Panc1 (cell line): ENCODE measurements at regions not wholly inside any gene's neighbourhood (a gene's known extent, or its start where the extent isn't known, plus 50 kb on each side); places are given as distances from the start of the nearest gene placed in this dataset.

Source experiments
- POLR2AphosphoS5 ChIP-seq: IDR thresholded peaks from 2 replicates; pipeline ENCODE4 v1.6.1; 2012; ENCODE audit warnings: mild to moderate bottlenecking, low read depth, low read length, moderate library complexity
- SIN3A ChIP-seq: IDR thresholded peaks from 2 replicates; pipeline ENCODE4 v1.6.1; 2012; ENCODE audit warnings: low read depth, mild to moderate bottlenecking, low read length, moderate library complexity, borderline replicate concordance; ENCODE audit not compliant: insufficient read depth
- TCF7L2 ChIP-seq: IDR thresholded peaks from 2 replicates; pipeline ENCODE4 v1.6.1; 2011; ENCODE audit warnings: mild to moderate bottlenecking, low read depth, low read length, inconsistent platforms
- TF ChIP-seq, protein P1 (sequence below): fragments of 450-650 bp; IDR thresholded peaks from 2 replicates; pipeline ENCODE4 v1.5.1; 2017; ENCODE audit warnings: mild to moderate bottlenecking
- TF ChIP-seq, protein P2 (sequence below), 2 experiments: IDR thresholded peaks; 2 replicates each; pipeline ENCODE4 v1.6.1; 2011 to 2012; ENCODE audit warnings: low read depth in 2 of 2, control low read depth in 1 of 2, low read length in 1 of 2, mild to moderate bottlenecking in 1 of 2, moderate library complexity in 1 of 2; ENCODE audit not compliant: insufficient read depth in 1 of 2

DNA sequence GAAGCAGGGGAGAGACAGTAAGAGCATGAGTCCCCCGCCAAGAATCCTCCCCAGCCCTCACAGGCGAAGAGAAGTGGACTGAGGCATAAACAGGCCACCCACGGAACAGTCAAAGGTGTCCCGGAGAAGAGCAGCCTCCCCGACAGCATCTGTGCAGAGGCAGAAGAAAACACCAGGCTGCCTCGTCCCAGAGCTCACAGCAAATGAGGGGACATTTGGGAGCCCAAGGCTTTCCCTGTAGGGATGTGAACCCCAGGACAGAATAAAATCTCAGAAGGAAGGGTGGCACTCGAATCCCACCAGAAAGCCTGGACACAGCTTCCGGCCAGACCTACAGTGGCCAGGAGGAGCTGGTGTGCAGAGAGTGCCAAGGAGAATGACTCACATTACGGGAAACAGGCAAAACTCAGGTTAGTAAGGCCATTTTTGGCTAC is 90.4 kb downstream of the DLL1 start:
- TF ChIP-seq, protein P1, sequence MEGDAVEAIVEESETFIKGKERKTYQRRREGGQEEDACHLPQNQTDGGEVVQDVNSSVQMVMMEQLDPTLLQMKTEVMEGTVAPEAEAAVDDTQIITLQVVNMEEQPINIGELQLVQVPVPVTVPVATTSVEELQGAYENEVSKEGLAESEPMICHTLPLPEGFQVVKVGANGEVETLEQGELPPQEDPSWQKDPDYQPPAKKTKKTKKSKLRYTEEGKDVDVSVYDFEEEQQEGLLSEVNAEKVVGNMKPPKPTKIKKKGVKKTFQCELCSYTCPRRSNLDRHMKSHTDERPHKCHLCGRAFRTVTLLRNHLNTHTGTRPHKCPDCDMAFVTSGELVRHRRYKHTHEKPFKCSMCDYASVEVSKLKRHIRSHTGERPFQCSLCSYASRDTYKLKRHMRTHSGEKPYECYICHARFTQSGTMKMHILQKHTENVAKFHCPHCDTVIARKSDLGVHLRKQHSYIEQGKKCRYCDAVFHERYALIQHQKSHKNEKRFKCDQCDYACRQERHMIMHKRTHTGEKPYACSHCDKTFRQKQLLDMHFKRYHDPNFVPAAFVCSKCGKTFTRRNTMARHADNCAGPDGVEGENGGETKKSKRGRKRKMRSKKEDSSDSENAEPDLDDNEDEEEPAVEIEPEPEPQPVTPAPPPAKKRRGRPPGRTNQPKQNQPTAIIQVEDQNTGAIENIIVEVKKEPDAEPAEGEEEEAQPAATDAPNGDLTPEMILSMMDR, result no peak
- TF ChIP-seq, protein P2, sequence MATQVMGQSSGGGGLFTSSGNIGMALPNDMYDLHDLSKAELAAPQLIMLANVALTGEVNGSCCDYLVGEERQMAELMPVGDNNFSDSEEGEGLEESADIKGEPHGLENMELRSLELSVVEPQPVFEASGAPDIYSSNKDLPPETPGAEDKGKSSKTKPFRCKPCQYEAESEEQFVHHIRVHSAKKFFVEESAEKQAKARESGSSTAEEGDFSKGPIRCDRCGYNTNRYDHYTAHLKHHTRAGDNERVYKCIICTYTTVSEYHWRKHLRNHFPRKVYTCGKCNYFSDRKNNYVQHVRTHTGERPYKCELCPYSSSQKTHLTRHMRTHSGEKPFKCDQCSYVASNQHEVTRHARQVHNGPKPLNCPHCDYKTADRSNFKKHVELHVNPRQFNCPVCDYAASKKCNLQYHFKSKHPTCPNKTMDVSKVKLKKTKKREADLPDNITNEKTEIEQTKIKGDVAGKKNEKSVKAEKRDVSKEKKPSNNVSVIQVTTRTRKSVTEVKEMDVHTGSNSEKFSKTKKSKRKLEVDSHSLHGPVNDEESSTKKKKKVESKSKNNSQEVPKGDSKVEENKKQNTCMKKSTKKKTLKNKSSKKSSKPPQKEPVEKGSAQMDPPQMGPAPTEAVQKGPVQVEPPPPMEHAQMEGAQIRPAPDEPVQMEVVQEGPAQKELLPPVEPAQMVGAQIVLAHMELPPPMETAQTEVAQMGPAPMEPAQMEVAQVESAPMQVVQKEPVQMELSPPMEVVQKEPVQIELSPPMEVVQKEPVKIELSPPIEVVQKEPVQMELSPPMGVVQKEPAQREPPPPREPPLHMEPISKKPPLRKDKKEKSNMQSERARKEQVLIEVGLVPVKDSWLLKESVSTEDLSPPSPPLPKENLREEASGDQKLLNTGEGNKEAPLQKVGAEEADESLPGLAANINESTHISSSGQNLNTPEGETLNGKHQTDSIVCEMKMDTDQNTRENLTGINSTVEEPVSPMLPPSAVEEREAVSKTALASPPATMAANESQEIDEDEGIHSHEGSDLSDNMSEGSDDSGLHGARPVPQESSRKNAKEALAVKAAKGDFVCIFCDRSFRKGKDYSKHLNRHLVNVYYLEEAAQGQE (IDR thresholded peaks at IDR 0.05; ENCODE audit: insufficient read depth in 1 of 2, low read depth in 2 of 2, low read length in 1 of 2), result no peak
- no peak for TF ChIP-seq POLR2AphosphoS5
- TF ChIP-seq TCF7L2, result no peak
- no peak for TF ChIP-seq SIN3A
